HFFc6 (cell line): ENCODE measurements at regions not wholly inside any gene's neighbourhood (a gene's known extent, or its start where the extent isn't known, plus 50 kb on each side); places are given as distances from the start of the nearest gene placed in this dataset.

Source experiments
- DNase-seq: peaks from one replicate; pipeline ENCODE4 v3.0.0-alpha.2; 2018
- H3K27ac Mint-ChIP-seq: 2 replicates; pipeline ENCODE4 v1.8.0; 2020; ENCODE audit warnings: mild to moderate bottlenecking, mixed read lengths
- H3K27me3 Mint-ChIP-seq: 2 replicates; pipeline ENCODE4 v1.8.0; 2021; ENCODE audit warnings: mild to moderate bottlenecking, moderate library complexity, mixed read lengths; ENCODE audit not compliant: insufficient read depth
- H3K36me3 Mint-ChIP-seq: 2 replicates; pipeline ENCODE4 v1.8.0; 2021; ENCODE audit warnings: low read depth, mixed read lengths
- H3K4me1 Mint-ChIP-seq: 2 replicates; pipeline ENCODE4 v1.8.0; 2020; ENCODE audit warnings: low read depth, mixed read lengths
- H3K4me3 Mint-ChIP-seq: 2 replicates; pipeline ENCODE4 v1.8.0; 2020; ENCODE audit warnings: mild to moderate bottlenecking, moderate library complexity, mixed read lengths
- H3K9me3 Mint-ChIP-seq: 2 replicates; pipeline ENCODE4 v1.8.0; 2020; ENCODE audit warnings: mild to moderate bottlenecking, mixed read lengths
- CTCF ChIP-seq: fragments of 200-600 bp; sonication (generic); IDR thresholded peaks from 2 replicates; pipeline ENCODE4 v1.5.0; 2021; ENCODE audit warnings: antibody characterized with exemption, mild to moderate bottlenecking

- H3K4me1 Mint-ChIP-seq, result peaks cover 99% of the 10 kb centered on the region
- H3K27me3 Mint-ChIP-seq, result peaks cover 2% of the 10 kb centered on the region; the same call in 1 of the 2 replicates
- peak; percentile 82 for DNase-seq
- H3K4me3 Mint-ChIP-seq, result peak overlapping the region; percentile 70
- no peak for TF ChIP-seq CTCF
- peak overlapping the region; percentile 92 for H3K27ac Mint-ChIP-seq
- peaks cover 16% of the 10 kb centered on the region for H3K36me3 Mint-ChIP-seq
- peaks cover 8% of the 10 kb centered on the region; the same call in 1 of the 2 replicates for H3K9me3 Mint-ChIP-seq
Observed at GRCh38 chr2:100752628-100753333, 67.2 kb upstream of the NPAS2 start.

- Mint-ChIP-seq H3K4me1 (peaks cover 99% of the 10 kb centered on the region), H3K27me3 (peaks cover 2% of the 10 kb centered on the region; the same call in 1 of the 2 replicates), H3K4me3 (no peak overlapping the region), H3K27ac (peak overlapping the region; percentile 92; the same call in 1 of the 2 replicates), H3K9me3 (peaks cover 8% of the 10 kb centered on the region; the same call in 1 of the 2 replicates), H3K36me3 (peaks cover 16% of the 10 kb centered on the region)
- no peak for TF ChIP-seq CTCF
- no peak for DNase-seq
Observed at GRCh38 chr2:100753444-100753843, 66.5 kb upstream of the NPAS2 start.

GRCh38 chr2:100753881-100754280, 66.1 kb upstream of the NPAS2 start:
- DNase-seq, result no peak
- peaks cover 8% of the 10 kb centered on the region; the same call in 1 of the 2 replicates for H3K9me3 Mint-ChIP-seq
- H3K36me3 Mint-ChIP-seq, result peaks cover 16% of the 10 kb centered on the region
- H3K27ac Mint-ChIP-seq, result 0 out of 2 replicates have a peak overlapping the region, but pooled peaks have one; percentile 92
- no peak overlapping the region for H3K4me3 Mint-ChIP-seq
- H3K4me1 Mint-ChIP-seq, result peaks cover 99% of the 10 kb centered on the region
- peaks cover 2% of the 10 kb centered on the region; the same call in 1 of the 2 replicates for H3K27me3 Mint-ChIP-seq
- TF ChIP-seq CTCF, result no peak

- TF ChIP-seq CTCF, result no peak
- Mint-ChIP-seq H3K4me1 (peaks cover 88% of the 10 kb centered on the region), H3K27ac (peak overlapping the region; percentile 32; the same call in 1 of the 2 replicates), H3K27me3 (peaks cover 2% of the 10 kb centered on the region; the same call in 1 of the 2 replicates), H3K4me3 (no peak overlapping the region), H3K36me3 (peaks cover 13% of the 10 kb centered on the region), H3K9me3 (peaks cover 8% of the 10 kb centered on the region; the same call in 1 of the 2 replicates)
- DNase-seq, result no peak
Observed at GRCh38 chr2:100754951-100755350, 65.0 kb upstream of the NPAS2 start.

GRCh38 chr2:100755441-100755840, 64.5 kb upstream of the NPAS2 start:
- DNase-seq, result no peak
- no peak for TF ChIP-seq CTCF
- H3K4me1 Mint-ChIP-seq, result peaks cover 83% of the 10 kb centered on the region
- peaks cover 8% of the 10 kb centered on the region for H3K36me3 Mint-ChIP-seq
- no peak overlapping the region for H3K4me3 Mint-ChIP-seq
- peaks cover 2% of the 10 kb centered on the region; the same call in 1 of the 2 replicates for H3K27me3 Mint-ChIP-seq
- peaks cover 4% of the 10 kb centered on the region; the same call in 1 of the 2 replicates for H3K9me3 Mint-ChIP-seq
- H3K27ac Mint-ChIP-seq, result no peak overlapping the region; the same call in 1 of the 2 replicates
